H9 (cell line): ENCODE measurements at regions not wholly inside any gene's neighbourhood (a gene's known extent, or its start where the extent isn't known, plus 50 kb on each side); places are given as distances from the start of the nearest gene placed in this dataset.

Experiments used
- DNase-seq: peaks from one replicate; pipeline ENCODE4 v3.0.0-alpha.2; 2017
- H2AFZ ChIP-seq: one replicate; pipeline ENCODE4 v1.6.1; 2013; ENCODE audit warnings: mild to moderate bottlenecking, low read length, control low read depth, moderate library complexity
- H2AK5ac ChIP-seq: 2 replicates; pipeline ENCODE4 v1.6.1; 2013; ENCODE audit warnings: low read length, control low read depth, mixed read lengths; ENCODE audit not compliant: insufficient read length
- H2BK120ac ChIP-seq: one replicate; pipeline ENCODE4 v1.6.1; 2013; ENCODE audit warnings: low read depth, mild to moderate bottlenecking, low read length, control low read depth, inconsistent platforms; ENCODE audit not compliant: poor library complexity, severe bottlenecking
- H2BK12ac ChIP-seq: 2 replicates; pipeline ENCODE4 v1.6.1; 2013; ENCODE audit warnings: low read length, control low read depth, mixed read lengths, low read depth; ENCODE audit not compliant: insufficient read length
- H2BK15ac ChIP-seq: 2 replicates; pipeline ENCODE4 v1.6.1; 2013; ENCODE audit warnings: low read depth, low read length, control low read depth
- H2BK20ac ChIP-seq: one replicate; pipeline ENCODE4 v1.6.1; 2013; ENCODE audit warnings: low read depth, mild to moderate bottlenecking, low read length, control low read depth, inconsistent platforms; ENCODE audit not compliant: poor library complexity, severe bottlenecking
- H2BK5ac ChIP-seq: 2 replicates; pipeline ENCODE4 v1.6.1; 2013; ENCODE audit warnings: low read length, control low read depth, mixed read lengths; ENCODE audit not compliant: insufficient read length
- H3K14ac ChIP-seq: 2 replicates; pipeline ENCODE4 v1.6.1; 2013; ENCODE audit warnings: low read length, control low read depth; ENCODE audit not compliant: insufficient read depth
- H3K18ac ChIP-seq: 2 replicates; pipeline ENCODE4 v1.6.1; 2013; ENCODE audit warnings: low read depth, mild to moderate bottlenecking, mixed read lengths, low read length, control low read depth; ENCODE audit not compliant: insufficient read length
- H3K23ac ChIP-seq: 2 replicates; pipeline ENCODE4 v1.6.1; 2013; ENCODE audit warnings: low read length, control low read depth, mixed read lengths, low read depth; ENCODE audit not compliant: insufficient read length
- H3K23me2 ChIP-seq: 2 replicates; pipeline ENCODE4 v1.6.1; 2013; ENCODE audit warnings: low read depth, mild to moderate bottlenecking, mixed read lengths, low read length, control low read depth; ENCODE audit not compliant: insufficient read length, poor library complexity, severe bottlenecking
- H3K27ac ChIP-seq: 2 replicates; pipeline ENCODE4 v1.5.1; 2013; ENCODE audit warnings: low read length, control low read depth, mixed read lengths, low read depth; ENCODE audit not compliant: insufficient read length
- H3K27me3 ChIP-seq: 2 replicates; pipeline ENCODE4 v1.6.1; 2013; ENCODE audit warnings: low read length, control low read depth, inconsistent platforms; ENCODE audit not compliant: insufficient read depth
- H3K4ac ChIP-seq: 2 replicates; pipeline ENCODE4 v1.6.1; 2013; ENCODE audit warnings: low read depth, mild to moderate bottlenecking, control low read depth, inconsistent platforms, low read length, moderate library complexity
- H3K4me1 ChIP-seq: 2 replicates; pipeline ENCODE4 v1.6.1; 2013; ENCODE audit warnings: low read length, control low read depth, inconsistent platforms; ENCODE audit not compliant: insufficient read depth
- H3K4me2 ChIP-seq: 2 replicates; pipeline ENCODE4 v1.6.1; 2013; ENCODE audit warnings: low read length, control low read depth, mixed read lengths; ENCODE audit not compliant: insufficient read length, insufficient read depth
- H3K56ac ChIP-seq: 2 replicates; pipeline ENCODE4 v1.6.1; 2013; ENCODE audit warnings: low read depth, mild to moderate bottlenecking, mixed read lengths, low read length, control low read depth; ENCODE audit not compliant: insufficient read length
- H3K79me1 ChIP-seq: 2 replicates; pipeline ENCODE4 v1.6.1; 2013; ENCODE audit warnings: low read depth, mild to moderate bottlenecking, moderate library complexity, low read length, control low read depth, inconsistent platforms; ENCODE audit not compliant: insufficient read depth, poor library complexity, severe bottlenecking
- H3K79me2 ChIP-seq: 2 replicates; pipeline ENCODE4 v1.6.1; 2013; ENCODE audit warnings: low read length, control low read depth, inconsistent platforms; ENCODE audit not compliant: insufficient read depth
- H3K9ac ChIP-seq: 2 replicates; pipeline ENCODE4 v1.6.1; 2013; ENCODE audit warnings: low read length, control low read depth, mixed read lengths; ENCODE audit not compliant: insufficient read length; ENCODE audit errors: extremely low read depth
- H3K9me3 ChIP-seq: one replicate; pipeline ENCODE4 v1.6.1; 2013; ENCODE audit warnings: low read depth, low read length, inconsistent platforms; ENCODE audit not compliant: control insufficient read depth
- H3T11ph ChIP-seq: one replicate; pipeline ENCODE4 v1.6.1; 2013; ENCODE audit warnings: mild to moderate bottlenecking, low read length, control low read depth, inconsistent platforms
- H4K20me1 ChIP-seq: one replicate; pipeline ENCODE4 v1.6.1; 2013; ENCODE audit not compliant: control insufficient read depth, insufficient read length, insufficient read depth
- H4K5ac ChIP-seq: 2 replicates; pipeline ENCODE4 v1.6.1; 2013; ENCODE audit warnings: low read depth, mild to moderate bottlenecking, mixed read lengths, low read length, control low read depth; ENCODE audit not compliant: insufficient read length
- H4K8ac ChIP-seq: replicated peaks from 2 replicates; pipeline ENCODE4 v1.6.1; 2013; ENCODE audit warnings: low read length, control low read depth, mixed read lengths, low read depth; ENCODE audit not compliant: insufficient read length
- H4K91ac ChIP-seq: 2 replicates; pipeline ENCODE4 v1.6.1; 2013; ENCODE audit warnings: low read depth, mild to moderate bottlenecking, moderate library complexity, mixed read lengths, low read length, control low read depth; ENCODE audit not compliant: insufficient read length
- H3K27ac Mint-ChIP-seq, 3 experiments: 2 replicates in 2 of 3; 3 replicates in 1 of 3; pipeline ENCODE4 v1.8.0; 2020 to 2021; ENCODE audit warnings: mixed read lengths in 3 of 3, mild to moderate bottlenecking in 1 of 3, moderate library complexity in 1 of 3
- H3K27me3 Mint-ChIP-seq: 2 replicates; pipeline ENCODE4 v1.8.0; 2021; ENCODE audit warnings: low read depth, mild to moderate bottlenecking, moderate library complexity, mixed read lengths
- H3K36me3 Mint-ChIP-seq, 3 experiments: 2 replicates in 2 of 3; 3 replicates in 1 of 3; pipeline ENCODE4 v1.8.0; 2020 to 2021; ENCODE audit warnings: low read depth in 3 of 3, mixed read lengths in 3 of 3; ENCODE audit not compliant: insufficient read depth in 1 of 3
- H3K4me1 Mint-ChIP-seq, 2 experiments: 2 replicates each; pipeline ENCODE4 v1.8.0; 2020; ENCODE audit warnings: mixed read lengths in 2 of 2
- H3K4me3 Mint-ChIP-seq, 2 experiments: 2 replicates in 1 of 2; 3 replicates in 1 of 2; pipeline ENCODE4 v1.8.0; 2020 to 2021; ENCODE audit warnings: mild to moderate bottlenecking in 2 of 2, mixed read lengths in 2 of 2, moderate library complexity in 1 of 2
- H3K9me3 Mint-ChIP-seq, 2 experiments: 2 replicates in 1 of 2; 3 replicates in 1 of 2; pipeline ENCODE4 v1.8.0; 2020; ENCODE audit warnings: mild to moderate bottlenecking in 2 of 2, mixed read lengths in 2 of 2, moderate library complexity in 1 of 2
- CTCF ChIP-seq: fragments of 200-600 bp; sonication (generic); conservative IDR thresholded peaks from 3 replicates; pipeline ENCODE4 v1.8.0; 2021; ENCODE audit warnings: antibody characterized with exemption, mild to moderate bottlenecking
- WGBS: extraction: QIAGEN DNeasy Blood & Tissue Kit; methylation state at CpG from one replicate; pipeline ENCODE4 v1.1.7; 2013; ENCODE audit warnings: missing lambda C conversion rate, low lambda C conversion rate, mixed read lengths; ENCODE audit not compliant: insufficient read length; ENCODE audit errors: extremely low coverage; 5-methylcytosine and 5-hydroxymethylcytosine counted together

GRCh38 chr7:148507787-148508186, 82.8 kb upstream of the C7orf33 start:
- no CpG with 5 or more reads among the region's 7 CpGs for WGBS
- Histone ChIP-seq H4K20me1 (no peaks in the 10 kb centered on the region), H3K23me2 (no peaks in the 10 kb centered on the region), H3K27ac (no peak overlapping the region), H4K91ac (no peak overlapping the region), H3K79me1 (no peaks in the 10 kb centered on the region), H4K5ac (no peak overlapping the region), H2BK5ac (no peak overlapping the region), H3K9ac (no peak overlapping the region), H3K4me1 (peaks cover 2% of the 10 kb centered on the region; the same call in 1 of the 2 replicates), H3K23ac (no peak overlapping the region), H3K4me2 (no peak overlapping the region), H3K9me3 (no peaks in the 10 kb centered on the region), H3K79me2 (no peaks in the 10 kb centered on the region), H2AK5ac (no peak overlapping the region), H3K27me3 (no peaks in the 10 kb centered on the region), H2BK20ac (no peak overlapping the region), H2BK15ac (no peak overlapping the region), H2BK12ac (no peak overlapping the region), H3K4ac (no peak overlapping the region), H2BK120ac (no peak overlapping the region), H3K14ac (no peak overlapping the region), H3K18ac (no peak overlapping the region), H4K8ac (no peak overlapping the region), H3K56ac (no peak overlapping the region), H2AFZ (no peak overlapping the region), H3T11ph (no peak overlapping the region)
- no peak for TF ChIP-seq CTCF
- DNase-seq: no peak
- no peak overlapping the region; a peak in 1 of 7 replicates for H3K27ac Mint-ChIP-seq
- H3K4me3 Mint-ChIP-seq: no peak overlapping the region
- H3K9me3 Mint-ChIP-seq: no peaks in the 10 kb centered on the region
- H3K4me1 Mint-ChIP-seq: peaks cover 6 to 11% of the 10 kb centered on the region in 2 experiments
- H3K27me3 Mint-ChIP-seq: no peaks in the 10 kb centered on the region; the same call in 1 of the 2 replicates
- no peaks in the 10 kb centered on the region; a peak in 1 of 7 replicates for H3K36me3 Mint-ChIP-seq
